ENCODE measurements at regions not wholly inside any gene's neighbourhood (a gene's known extent, or its start where the extent isn't known, plus 50 kb on each side); places are given as distances from the start of the nearest gene placed in this dataset.

DNA sequence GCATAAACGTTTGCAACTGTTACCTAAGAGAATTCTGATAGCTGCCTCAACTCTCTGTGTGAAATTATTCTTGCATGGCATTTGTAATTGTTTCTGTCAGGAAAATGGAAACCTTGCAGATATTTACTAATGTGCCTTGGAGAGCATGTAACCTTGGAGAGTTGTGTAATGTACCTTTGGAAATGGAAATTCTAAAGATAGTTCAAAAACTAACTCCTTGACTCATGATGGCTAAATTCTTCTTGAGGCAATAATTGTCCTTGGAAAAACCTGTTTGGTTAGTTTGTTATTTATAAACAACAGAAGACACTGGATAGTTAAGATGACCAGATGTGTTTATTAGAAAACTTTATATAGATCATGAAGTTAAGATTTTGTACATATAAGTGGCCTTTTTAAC is 1033.8 kb downstream of the PLA2G4A start:
- H3K27me3 Mint-ChIP-seq, result no peaks in the 10 kb centered on the region
- peaks cover 6% of the 10 kb centered on the region for H3K9me3 Mint-ChIP-seq
- H3K4me3 Mint-ChIP-seq, result no peak overlapping the region
- CTCF ChIA-PET, result no interaction called here
- H3K4me1 Mint-ChIP-seq, result no peaks in the 10 kb centered on the region
- ATAC-seq (ENCODE audit: low read depth) (no peak), DNase-seq (no peak)
- TF ChIP-seq, protein P1, sequence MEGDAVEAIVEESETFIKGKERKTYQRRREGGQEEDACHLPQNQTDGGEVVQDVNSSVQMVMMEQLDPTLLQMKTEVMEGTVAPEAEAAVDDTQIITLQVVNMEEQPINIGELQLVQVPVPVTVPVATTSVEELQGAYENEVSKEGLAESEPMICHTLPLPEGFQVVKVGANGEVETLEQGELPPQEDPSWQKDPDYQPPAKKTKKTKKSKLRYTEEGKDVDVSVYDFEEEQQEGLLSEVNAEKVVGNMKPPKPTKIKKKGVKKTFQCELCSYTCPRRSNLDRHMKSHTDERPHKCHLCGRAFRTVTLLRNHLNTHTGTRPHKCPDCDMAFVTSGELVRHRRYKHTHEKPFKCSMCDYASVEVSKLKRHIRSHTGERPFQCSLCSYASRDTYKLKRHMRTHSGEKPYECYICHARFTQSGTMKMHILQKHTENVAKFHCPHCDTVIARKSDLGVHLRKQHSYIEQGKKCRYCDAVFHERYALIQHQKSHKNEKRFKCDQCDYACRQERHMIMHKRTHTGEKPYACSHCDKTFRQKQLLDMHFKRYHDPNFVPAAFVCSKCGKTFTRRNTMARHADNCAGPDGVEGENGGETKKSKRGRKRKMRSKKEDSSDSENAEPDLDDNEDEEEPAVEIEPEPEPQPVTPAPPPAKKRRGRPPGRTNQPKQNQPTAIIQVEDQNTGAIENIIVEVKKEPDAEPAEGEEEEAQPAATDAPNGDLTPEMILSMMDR (IDR thresholded peaks at IDR 0.05), result no peak
- intact Hi-C loops (cut with micrococcal nuclease), result no loop called here
- POLR2A ChIA-PET, result no interaction called here
- H3K27ac Mint-ChIP-seq, result no peak overlapping the region
- no peaks in the 10 kb centered on the region for H3K36me3 Mint-ChIP-seq (ENCODE audit: low read depth)

DNA sequence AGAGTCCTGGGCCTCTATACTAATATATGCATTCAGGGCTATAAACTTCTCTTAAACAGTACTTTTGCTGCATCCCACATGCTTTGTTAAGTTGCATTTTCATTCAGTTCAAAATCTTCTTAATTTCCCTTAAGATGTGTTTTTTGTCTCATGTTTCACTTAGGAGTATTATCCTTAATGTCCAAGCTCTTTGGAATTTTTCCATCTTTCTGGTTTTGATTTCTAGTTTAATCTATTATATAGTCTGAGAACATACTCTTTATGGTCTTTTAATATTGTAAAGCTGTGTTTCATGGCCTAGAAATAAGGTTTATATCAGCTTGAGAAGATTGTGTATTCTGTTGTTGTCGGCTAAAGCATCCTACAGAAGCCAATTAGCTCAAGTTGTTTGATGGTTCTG is 1041.8 kb downstream of the PLA2G4A start:
- Mint-ChIP-seq H3K9me3 (peaks cover 9% of the 10 kb centered on the region), H3K4me1 (no peaks in the 10 kb centered on the region), H3K27me3 (no peaks in the 10 kb centered on the region), H3K4me3 (no peak overlapping the region), H3K36me3 (ENCODE audit: low read depth) (no peaks in the 10 kb centered on the region), H3K27ac (no peak overlapping the region)
- TF ChIP-seq, protein P1 (IDR thresholded peaks at IDR 0.05), result no peak
- ChIA-PET CTCF (no interaction called here), POLR2A (no interaction called here)
- DNase-seq, result no peak
- no peak for ATAC-seq (ENCODE audit: low read depth)
- intact Hi-C loops (cut with micrococcal nuclease), result no loop called here

DNA sequence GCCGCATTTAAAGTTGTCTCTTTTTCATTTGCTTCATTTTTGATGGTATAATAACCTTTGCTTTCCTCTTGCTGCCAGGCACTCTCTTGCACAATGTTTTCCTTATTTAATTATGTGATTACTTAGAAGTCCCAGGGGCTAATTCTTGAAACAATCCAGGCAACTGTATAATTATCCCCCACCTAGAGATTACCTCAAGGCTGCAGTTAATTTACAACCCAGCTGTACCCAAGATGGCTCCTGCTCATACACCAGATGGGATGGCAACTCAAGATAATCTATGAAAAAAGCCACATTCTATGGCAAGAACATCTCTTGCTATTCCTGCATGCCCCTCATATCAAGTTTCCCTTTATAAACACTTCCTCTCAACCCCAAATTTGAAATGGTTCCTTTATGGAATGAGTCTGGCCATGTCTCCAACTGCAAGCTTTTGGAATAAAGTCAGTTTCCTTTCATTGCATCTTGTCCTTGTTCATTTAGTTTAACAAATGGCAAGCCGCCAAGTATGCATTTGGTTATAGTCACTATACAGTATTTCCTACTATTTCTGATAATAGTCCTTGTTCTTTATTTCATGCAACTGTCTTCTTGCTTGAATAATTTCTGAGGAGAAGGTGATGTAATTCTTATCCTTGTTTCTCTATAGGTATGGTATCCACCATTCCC is 1042.6 kb downstream of the PLA2G4A start:
- H3K27me3 Mint-ChIP-seq, result no peaks in the 10 kb centered on the region

DNA sequence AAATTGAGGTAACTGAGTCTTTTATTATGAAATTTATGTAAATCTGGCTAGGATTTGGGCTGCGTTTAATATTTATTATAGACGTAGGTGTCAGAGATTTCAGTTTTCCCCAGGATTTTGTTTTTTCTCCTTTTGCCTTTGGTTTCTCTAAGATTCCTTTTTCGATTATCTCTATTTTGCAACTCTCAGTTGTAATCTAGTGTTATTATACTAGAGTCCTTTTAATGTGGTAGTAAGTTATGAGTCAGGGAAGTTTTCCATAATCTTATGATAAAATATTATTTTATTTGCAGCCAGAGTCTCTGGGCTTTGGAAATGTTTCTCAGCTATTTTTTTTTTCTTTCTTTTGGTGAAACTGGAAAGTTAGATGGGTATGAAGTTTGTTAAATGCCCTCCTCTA is 1043.8 kb downstream of the PLA2G4A start:
- Mint-ChIP-seq H3K27ac (no peak overlapping the region), H3K4me1 (no peaks in the 10 kb centered on the region), H3K27me3 (no peaks in the 10 kb centered on the region), H3K9me3 (peaks cover 9% of the 10 kb centered on the region), H3K36me3 (ENCODE audit: low read depth) (no peaks in the 10 kb centered on the region), H3K4me3 (no peak overlapping the region)
- POLR2A ChIA-PET, result no interaction called here
- intact Hi-C loops (cut with micrococcal nuclease), result no loop called here
- TF ChIP-seq, protein P1 (IDR thresholded peaks at IDR 0.05), result no peak
- ATAC-seq (ENCODE audit: low read depth) (no peak), DNase-seq (no peak)
- CTCF ChIA-PET, result no interaction called here

More for the DNA sequence above, 1042.6 kb downstream of the PLA2G4A start:
- peaks cover 9% of the 10 kb centered on the region for H3K9me3 Mint-ChIP-seq
- H3K4me1 Mint-ChIP-seq, result no peaks in the 10 kb centered on the region
- H3K27ac Mint-ChIP-seq, result no peak overlapping the region
- POLR2A ChIA-PET, result no interaction called here
- TF ChIP-seq, protein P1 (IDR thresholded peaks at IDR 0.05), result no peak
- intact Hi-C loops (cut with micrococcal nuclease), result no loop called here
- CTCF ChIA-PET, result no interaction called here
- no peaks in the 10 kb centered on the region for H3K36me3 Mint-ChIP-seq (ENCODE audit: low read depth)
- DNase-seq, result no peak
- ATAC-seq (ENCODE audit: low read depth), result no peak
- no peak overlapping the region for H3K4me3 Mint-ChIP-seq

DNA sequence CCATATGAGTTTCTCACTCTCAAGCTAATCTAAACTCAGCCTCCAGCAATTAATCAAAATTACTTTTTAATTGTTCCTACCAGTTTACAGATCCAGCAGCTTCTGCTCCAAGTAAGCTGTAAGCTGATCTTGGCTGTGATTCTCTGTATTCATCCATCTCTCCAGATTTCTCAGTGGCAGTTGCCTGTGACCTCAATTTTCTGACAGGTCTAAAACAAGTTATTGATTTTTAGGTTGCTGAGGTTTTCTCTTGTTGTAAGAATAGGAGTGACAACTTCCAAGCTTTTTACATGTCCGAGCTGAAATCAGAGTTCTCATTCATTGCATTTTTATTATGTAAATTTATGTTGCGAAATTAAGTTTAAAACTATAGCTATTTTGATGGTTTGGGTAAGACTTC is 1044.4 kb downstream of the PLA2G4A start:
- intact Hi-C loops (cut with micrococcal nuclease), result no loop called here
- Mint-ChIP-seq H3K27ac (no peak overlapping the region), H3K27me3 (no peaks in the 10 kb centered on the region), H3K9me3 (peaks cover 4% of the 10 kb centered on the region), H3K4me3 (no peak overlapping the region), H3K36me3 (ENCODE audit: low read depth) (no peaks in the 10 kb centered on the region), H3K4me1 (no peaks in the 10 kb centered on the region)
- TF ChIP-seq, protein P1 (IDR thresholded peaks at IDR 0.05), result no peak
- no peak for ATAC-seq (ENCODE audit: low read depth)
- POLR2A ChIA-PET, result no interaction called here
- CTCF ChIA-PET, result no interaction called here
- DNase-seq, result no peak

All from activated B cell treated with CpG ODN at 0.5 μM for 24 hours (primary cell).